Neural cell (in vitro differentiated cells): ENCODE measurements at regions not wholly inside any gene's neighbourhood (a gene's known extent, or its start where the extent isn't known, plus 50 kb on each side); places are given as distances from the start of the nearest gene placed in this dataset.

Source experiments
- H2AFZ ChIP-seq: fragments of 200-600, 300-800 bp; sonication (generic), shearing (Covaris generic); 2 replicates; pipeline ENCODE4 v1.6.0; 2014; ENCODE audit warnings: low read depth, mild to moderate bottlenecking, antibody characterized with exemption, low read length, moderate library complexity
- H3F3A ChIP-seq: fragments of 200-600 bp; shearing (Covaris generic); 2 replicates; pipeline ENCODE4 v1.6.1; 2016; ENCODE audit warnings: mild to moderate bottlenecking, moderate library complexity, mixed read lengths, antibody characterized with exemption, low read length; ENCODE audit not compliant: insufficient read depth, poor library complexity, severe bottlenecking
- H3K27ac ChIP-seq: fragments of 200-600, 300-800 bp; sonication (generic), shearing (Covaris generic); 2 replicates; pipeline ENCODE4 v1.5.1; 2014; ENCODE audit warnings: mild to moderate bottlenecking, low read length, moderate library complexity
- H3K27me3 ChIP-seq: fragments of 300-800, 200-600 bp; sonication (generic), shearing (Covaris generic); 2 replicates; pipeline ENCODE4 v1.6.0; 2014; ENCODE audit warnings: mild to moderate bottlenecking, low read depth, low read length, moderate library complexity; ENCODE audit not compliant: insufficient read depth
- H3K36me3 ChIP-seq: fragments of 300-800, 200-600 bp; sonication (generic), shearing (Covaris generic); 2 replicates; pipeline ENCODE4 v1.5.1; 2014; ENCODE audit warnings: mild to moderate bottlenecking, antibody characterized with exemption, low read length, moderate library complexity; ENCODE audit not compliant: insufficient read depth
- H3K4me2 ChIP-seq: fragments of 300-800, 200-600 bp; sonication (generic), shearing (Covaris generic); 2 replicates; pipeline ENCODE4 v1.6.0; 2014; ENCODE audit warnings: mild to moderate bottlenecking, low read length
- H3K4me3 ChIP-seq: fragments of 300-800, 200-600 bp; sonication (generic), shearing (Covaris generic); 2 replicates; pipeline ENCODE4 v1.5.1; 2014; ENCODE audit warnings: mild to moderate bottlenecking, low read length, moderate library complexity
- H3K79me2 ChIP-seq: fragments of 200-600 bp; shearing (Covaris generic); replicated peaks from 2 replicates; pipeline ENCODE4 v1.6.0; 2014; ENCODE audit warnings: mild to moderate bottlenecking, low read length, moderate library complexity; ENCODE audit not compliant: insufficient read depth
- H3K9ac ChIP-seq: fragments of 300-800, 200-600 bp; sonication (generic), shearing (Covaris generic); 2 replicates; pipeline ENCODE4 v1.6.1; 2016; ENCODE audit warnings: mild to moderate bottlenecking, low read length, mixed read lengths
- H3K9me2 ChIP-seq: fragments of 200-600 bp; shearing (Covaris generic); 2 replicates; pipeline ENCODE4 v1.6.1; 2016; ENCODE audit warnings: mild to moderate bottlenecking, low read length, mixed read lengths; ENCODE audit not compliant: insufficient read depth
- H3K9me3 ChIP-seq: fragments of 200-600, 300-800 bp; sonication (generic), shearing (Covaris generic); 2 replicates; pipeline ENCODE4 v1.6.1; 2016; ENCODE audit warnings: mild to moderate bottlenecking, mixed run types, low read length, moderate library complexity, mixed read lengths
- H4K20me1 ChIP-seq: fragments of 200-600 bp; shearing (Covaris generic); 2 replicates; pipeline ENCODE4 v1.6.1; 2016; ENCODE audit warnings: mild to moderate bottlenecking, mixed run types; ENCODE audit not compliant: insufficient read depth
- EP300 ChIP-seq: fragments of 450-650 bp; conservative IDR thresholded peaks from 2 replicates; pipeline ENCODE4 v1.6.1; 2014; ENCODE audit warnings: antibody characterized with exemption, mild to moderate bottlenecking, moderate library complexity; ENCODE audit not compliant: poor library complexity, severe bottlenecking
- EZH2 ChIP-seq: fragments of 200-600, 300-800 bp; shearing (Covaris generic), sonication (generic); IDR thresholded peaks from 2 replicates; pipeline ENCODE4 v1.6.1; 2014; ENCODE audit warnings: antibody characterized with exemption, low read length, borderline replicate concordance, mild to moderate bottlenecking; ENCODE audit not compliant: insufficient read depth, poor library complexity, severe bottlenecking
- MXI1 ChIP-seq: fragments of 450-650 bp; conservative IDR thresholded peaks from 2 replicates; pipeline ENCODE4 v1.6.1; 2014; ENCODE audit warnings: antibody characterized with exemption, mild to moderate bottlenecking; ENCODE audit not compliant: poor library complexity, severe bottlenecking
- POLR2AphosphoS5 ChIP-seq: IDR thresholded peaks from 2 replicates; pipeline ENCODE4 v1.6.1; 2012
- RAD21 ChIP-seq: fragments of 450-650 bp; conservative IDR thresholded peaks from 2 replicates; pipeline ENCODE4 v1.6.1; 2014; ENCODE audit warnings: antibody characterized with exemption, mild to moderate bottlenecking, moderate library complexity
- SMC3 ChIP-seq: fragments of 450-650 bp; conservative IDR thresholded peaks from 2 replicates; pipeline ENCODE4 v1.6.1; 2014; ENCODE audit warnings: antibody characterized with exemption, mild to moderate bottlenecking, moderate library complexity; ENCODE audit not compliant: poor library complexity
- TAF1 ChIP-seq: IDR thresholded peaks from 2 replicates; pipeline ENCODE4 v1.6.1; 2012; ENCODE audit warnings: low read depth
- TF ChIP-seq, protein P1 (sequence below): IDR thresholded peaks from 2 replicates; pipeline ENCODE4 v1.6.1; 2012; ENCODE audit warnings: borderline replicate concordance
- TF ChIP-seq, protein P2 (sequence below): fragments of 450-650 bp; IDR thresholded peaks from 2 replicates; pipeline ENCODE4 v1.5.1; 2014; ENCODE audit warnings: antibody characterized with exemption, mild to moderate bottlenecking, moderate library complexity; ENCODE audit not compliant: poor library complexity, severe bottlenecking

DNA sequence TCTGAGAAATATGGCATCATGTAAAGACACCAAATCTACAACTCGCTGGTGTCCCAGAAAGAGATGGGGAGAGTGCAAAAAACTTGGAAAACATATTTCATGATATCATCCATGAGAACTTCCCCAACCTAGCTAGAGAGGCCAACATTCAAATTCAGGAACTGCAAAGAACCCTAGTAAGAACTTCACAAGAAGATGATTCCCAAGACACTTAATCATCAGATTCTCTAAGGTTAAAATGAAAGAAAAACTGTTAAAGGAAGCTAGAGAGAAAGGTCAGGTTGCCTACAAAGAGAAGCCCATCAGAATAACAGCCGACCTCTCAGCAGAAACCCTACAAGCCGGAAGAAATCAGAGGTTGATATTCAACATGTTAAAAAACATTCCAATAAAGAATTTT is 95.5 kb upstream of the PRLR start:
- no peaks in the 10 kb centered on the region for H3K9me3 ChIP-seq
- no peak overlapping the region for H3K4me3 ChIP-seq
- H3K9me2 ChIP-seq = no peaks in the 10 kb centered on the region
- no peak overlapping the region for H2AFZ ChIP-seq
- H3K79me2 ChIP-seq = no peaks in the 10 kb centered on the region
- H3K36me3 ChIP-seq = no peaks in the 10 kb centered on the region
- no peaks in the 10 kb centered on the region for H3F3A ChIP-seq
- H4K20me1 ChIP-seq = no peaks in the 10 kb centered on the region
- TF ChIP-seq TAF1 (no peak), POLR2AphosphoS5 (no peak), MXI1 (no peak), EZH2 (no peak), EP300 (no peak), RAD21 (no peak), SMC3 (no peak)
- TF ChIP-seq, protein P1, sequence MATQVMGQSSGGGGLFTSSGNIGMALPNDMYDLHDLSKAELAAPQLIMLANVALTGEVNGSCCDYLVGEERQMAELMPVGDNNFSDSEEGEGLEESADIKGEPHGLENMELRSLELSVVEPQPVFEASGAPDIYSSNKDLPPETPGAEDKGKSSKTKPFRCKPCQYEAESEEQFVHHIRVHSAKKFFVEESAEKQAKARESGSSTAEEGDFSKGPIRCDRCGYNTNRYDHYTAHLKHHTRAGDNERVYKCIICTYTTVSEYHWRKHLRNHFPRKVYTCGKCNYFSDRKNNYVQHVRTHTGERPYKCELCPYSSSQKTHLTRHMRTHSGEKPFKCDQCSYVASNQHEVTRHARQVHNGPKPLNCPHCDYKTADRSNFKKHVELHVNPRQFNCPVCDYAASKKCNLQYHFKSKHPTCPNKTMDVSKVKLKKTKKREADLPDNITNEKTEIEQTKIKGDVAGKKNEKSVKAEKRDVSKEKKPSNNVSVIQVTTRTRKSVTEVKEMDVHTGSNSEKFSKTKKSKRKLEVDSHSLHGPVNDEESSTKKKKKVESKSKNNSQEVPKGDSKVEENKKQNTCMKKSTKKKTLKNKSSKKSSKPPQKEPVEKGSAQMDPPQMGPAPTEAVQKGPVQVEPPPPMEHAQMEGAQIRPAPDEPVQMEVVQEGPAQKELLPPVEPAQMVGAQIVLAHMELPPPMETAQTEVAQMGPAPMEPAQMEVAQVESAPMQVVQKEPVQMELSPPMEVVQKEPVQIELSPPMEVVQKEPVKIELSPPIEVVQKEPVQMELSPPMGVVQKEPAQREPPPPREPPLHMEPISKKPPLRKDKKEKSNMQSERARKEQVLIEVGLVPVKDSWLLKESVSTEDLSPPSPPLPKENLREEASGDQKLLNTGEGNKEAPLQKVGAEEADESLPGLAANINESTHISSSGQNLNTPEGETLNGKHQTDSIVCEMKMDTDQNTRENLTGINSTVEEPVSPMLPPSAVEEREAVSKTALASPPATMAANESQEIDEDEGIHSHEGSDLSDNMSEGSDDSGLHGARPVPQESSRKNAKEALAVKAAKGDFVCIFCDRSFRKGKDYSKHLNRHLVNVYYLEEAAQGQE = no peak
- TF ChIP-seq, protein P2, sequence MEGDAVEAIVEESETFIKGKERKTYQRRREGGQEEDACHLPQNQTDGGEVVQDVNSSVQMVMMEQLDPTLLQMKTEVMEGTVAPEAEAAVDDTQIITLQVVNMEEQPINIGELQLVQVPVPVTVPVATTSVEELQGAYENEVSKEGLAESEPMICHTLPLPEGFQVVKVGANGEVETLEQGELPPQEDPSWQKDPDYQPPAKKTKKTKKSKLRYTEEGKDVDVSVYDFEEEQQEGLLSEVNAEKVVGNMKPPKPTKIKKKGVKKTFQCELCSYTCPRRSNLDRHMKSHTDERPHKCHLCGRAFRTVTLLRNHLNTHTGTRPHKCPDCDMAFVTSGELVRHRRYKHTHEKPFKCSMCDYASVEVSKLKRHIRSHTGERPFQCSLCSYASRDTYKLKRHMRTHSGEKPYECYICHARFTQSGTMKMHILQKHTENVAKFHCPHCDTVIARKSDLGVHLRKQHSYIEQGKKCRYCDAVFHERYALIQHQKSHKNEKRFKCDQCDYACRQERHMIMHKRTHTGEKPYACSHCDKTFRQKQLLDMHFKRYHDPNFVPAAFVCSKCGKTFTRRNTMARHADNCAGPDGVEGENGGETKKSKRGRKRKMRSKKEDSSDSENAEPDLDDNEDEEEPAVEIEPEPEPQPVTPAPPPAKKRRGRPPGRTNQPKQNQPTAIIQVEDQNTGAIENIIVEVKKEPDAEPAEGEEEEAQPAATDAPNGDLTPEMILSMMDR = no peak
- no peaks in the 10 kb centered on the region for H3K27me3 ChIP-seq
- no peak overlapping the region for H3K4me2 ChIP-seq
- no peak overlapping the region for H3K27ac ChIP-seq
- no peak overlapping the region for H3K9ac ChIP-seq

DNA sequence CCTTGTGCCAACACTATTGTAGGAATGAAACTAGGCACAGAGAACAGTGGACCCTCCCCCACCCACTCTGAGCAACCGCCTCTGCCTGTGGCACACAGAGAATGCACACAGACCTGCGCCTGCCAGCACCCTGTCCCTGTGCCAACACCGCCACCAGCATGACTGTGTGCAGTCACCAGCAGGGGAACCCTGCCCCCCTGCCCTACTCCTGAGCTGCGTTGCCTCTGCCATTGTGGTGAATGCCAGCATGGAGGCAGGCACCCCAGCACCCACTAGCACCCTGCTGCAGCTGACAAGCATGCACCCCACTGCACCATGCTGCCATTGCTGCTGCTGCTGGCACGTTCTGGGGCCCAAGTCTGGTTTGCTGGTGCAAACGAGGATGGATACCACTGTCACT is 94.4 kb upstream of the PRLR start:
- no peaks in the 10 kb centered on the region for H3K27me3 ChIP-seq
- H3K79me2 ChIP-seq = no peaks in the 10 kb centered on the region
- H3F3A ChIP-seq = no peaks in the 10 kb centered on the region
- H3K4me2 ChIP-seq = no peak overlapping the region
- no peaks in the 10 kb centered on the region for H3K9me2 ChIP-seq
- H3K4me3 ChIP-seq = no peak overlapping the region
- no peak overlapping the region for H3K27ac ChIP-seq
- no peaks in the 10 kb centered on the region for H3K9me3 ChIP-seq
- no peaks in the 10 kb centered on the region for H3K36me3 ChIP-seq
- H4K20me1 ChIP-seq = no peaks in the 10 kb centered on the region
- no peak overlapping the region for H2AFZ ChIP-seq
- TF ChIP-seq MXI1 = no peak
- no peak for TF ChIP-seq TAF1
- TF ChIP-seq POLR2AphosphoS5 = no peak
- no peak for TF ChIP-seq EZH2
- TF ChIP-seq, protein P1 = no peak
- TF ChIP-seq EP300 = no peak
- no peak for TF ChIP-seq SMC3
- no peak for TF ChIP-seq RAD21
- TF ChIP-seq, protein P2 = no peak
- H3K9ac ChIP-seq = no peak overlapping the region
